Midbrain (tissue), 1 donor: ENCODE measurements at regions not wholly inside any gene's neighbourhood (a gene's known extent, or its start where the extent isn't known, plus 50 kb on each side); places are given as distances from the start of the nearest gene placed in this dataset.
A peak's percentile ranks its signal among the peaks of the same experiment; 100 is the strongest.
"Not testable (repeated sequence)": the region's sequence is repeated elsewhere in the genome, so short reads cannot be mapped to it uniquely, and the experiment has no call there.

Experiments
- DNase-seq: peaks from one replicate; lab custom pipeline; 2025; lab: John Stamatoyannopoulos, UW

- DNase-seq: no peak
These were observed 328.5 kb upstream of the MAP3K7 start for GRCh38 chr6:90915224-90915915.

GRCh38 chr6:90914312-90914711 is 327.4 kb upstream of the MAP3K7 start:
- no peak for DNase-seq

- no peak for DNase-seq
These were observed 326.5 kb upstream of the MAP3K7 start for GRCh38 chr6:90913266-90913960.

GRCh38 chr6:90911642-90912041 is 324.8 kb upstream of the MAP3K7 start:
- DNase-seq: no peak

- DNase-seq: no peak
These were observed 324.0 kb upstream of the MAP3K7 start for GRCh38 chr6:90910893-90911292.

GRCh38 chr6:90907931-90908655 is 321.2 kb upstream of the MAP3K7 start:
- DNase-seq: no peak

- no peak for DNase-seq
These were observed 318.5 kb upstream of the MAP3K7 start for GRCh38 chr6:90905351-90905750.

- no peak for DNase-seq
These were observed 313.2 kb upstream of the MAP3K7 start for GRCh38 chr6:90900034-90900433.

GRCh38 chr6:90898763-90899162 is 311.9 kb upstream of the MAP3K7 start:
- DNase-seq: no peak

- DNase-seq: no peak
These were observed 309.2 kb upstream of the MAP3K7 start for GRCh38 chr6:90896075-90896547.

GRCh38 chr6:90895299-90896074 is 308.6 kb upstream of the MAP3K7 start:
- DNase-seq: no peak

GRCh38 chr6:90894285-90895130 is 307.6 kb upstream of the MAP3K7 start:
- DNase-seq: no peak

GRCh38 chr6:90893400-90893799 is 306.5 kb upstream of the MAP3K7 start:
- no peak for DNase-seq

GRCh38 chr6:90892271-90892670 is 305.4 kb upstream of the MAP3K7 start:
- DNase-seq: no peak

- no peak for DNase-seq
These were observed 304.5 kb upstream of the MAP3K7 start for GRCh38 chr6:90891355-90891754.

- no peak for DNase-seq
These were observed 303.9 kb upstream of the MAP3K7 start for GRCh38 chr6:90890683-90891330.

- no peak for DNase-seq
These were observed 300.9 kb upstream of the MAP3K7 start for GRCh38 chr6:90887764-90888163.

- DNase-seq: peak; percentile 26
These were observed 298.8 kb upstream of the MAP3K7 start for GRCh38 chr6:90885611-90886056.

GRCh38 chr6:90885137-90885536 is 298.3 kb upstream of the MAP3K7 start:
- not testable (repeated sequence) for DNase-seq

GRCh38 chr6:90877616-90878015 is 290.7 kb upstream of the MAP3K7 start:
- DNase-seq: no peak

- no peak for DNase-seq
These were observed 288.1 kb upstream of the MAP3K7 start for GRCh38 chr6:90874931-90875330.
